GM21381 (cell line): ENCODE measurements at regions not wholly inside any gene's neighbourhood (a gene's known extent, or its start where the extent isn't known, plus 50 kb on each side); places are given as distances from the start of the nearest gene placed in this dataset.

Experiments used
- ATAC-seq: cut with Tn5 transposase; IDR thresholded peaks from one replicate; pipeline ENCODE4 v1.9.1; 2021; ENCODE audit warnings: mild to moderate bottlenecking, moderate library complexity; ENCODE audit not compliant: unreplicated experiment

- ATAC-seq: no peak
These were observed 683.9 kb downstream of the BRD1 start for GRCh38 chr22:49143812-49144211.

- no peak for ATAC-seq
These were observed 684.8 kb downstream of the BRD1 start for GRCh38 chr22:49142891-49143290.

GRCh38 chr22:49142296-49142695 is 685.4 kb downstream of the BRD1 start:
- no peak for ATAC-seq

GRCh38 chr22:49141761-49142160 is 685.9 kb downstream of the BRD1 start:
- no peak for ATAC-seq

GRCh38 chr22:49140911-49141665 is 686.6 kb downstream of the BRD1 start:
- ATAC-seq: no peak

GRCh38 chr22:49139492-49140151 is 688.1 kb downstream of the BRD1 start:
- no peak for ATAC-seq

- ATAC-seq: no peak
These were observed 689.4 kb downstream of the BRD1 start for GRCh38 chr22:49138250-49138790.

GRCh38 chr22:49137206-49137840 is 690.4 kb downstream of the BRD1 start:
- ATAC-seq: no peak

- ATAC-seq: no peak
These were observed 690.9 kb downstream of the BRD1 start for GRCh38 chr22:49136816-49137180.

GRCh38 chr22:49136041-49136815 is 691.4 kb downstream of the BRD1 start:
- ATAC-seq: no peak

- ATAC-seq: no peak
These were observed 693.6 kb downstream of the BRD1 start for GRCh38 chr22:49134076-49134475.

- no peak for ATAC-seq
These were observed 694.1 kb downstream of the BRD1 start for GRCh38 chr22:49133541-49133940.

GRCh38 chr22:49132009-49132408 is 695.7 kb downstream of the BRD1 start:
- no peak for ATAC-seq

GRCh38 chr22:49129736-49130135 is 697.9 kb downstream of the BRD1 start:
- ATAC-seq: no peak

- ATAC-seq: no peak
These were observed 698.8 kb downstream of the BRD1 start for GRCh38 chr22:49128874-49129273.

- ATAC-seq: no peak
These were observed 703.1 kb downstream of the BRD1 start for GRCh38 chr22:49124608-49125007.

GRCh38 chr22:49123621-49124192 is 704.0 kb downstream of the BRD1 start:
- no peak for ATAC-seq

GRCh38 chr22:49119551-49119952 is 708.1 kb downstream of the BRD1 start:
- no peak for ATAC-seq

- no peak for ATAC-seq
These were observed 709.6 kb downstream of the BRD1 start for GRCh38 chr22:49118065-49118464.

GRCh38 chr22:49117486-49117885 is 710.2 kb downstream of the BRD1 start:
- ATAC-seq: no peak
